Ovary (tissue), 7 donors: ENCODE measurements at regions not wholly inside any gene's neighbourhood (a gene's known extent, or its start where the extent isn't known, plus 50 kb on each side); places are given as distances from the start of the nearest gene placed in this dataset.
"Not testable (repeated sequence)": the region's sequence is repeated elsewhere in the genome, so short reads cannot be mapped to it uniquely, and the experiment has no call there.

ENCODE experiments used
- DNase-seq, 5 donors: peaks; one replicate each; pipeline ENCODE4 v3.0.0-alpha.2; 2019 to 2020
- H3K27ac ChIP-seq, 2 donors: fragments of 200-600 bp; one replicate each; pipeline versions ENCODE4 v1.5.1 to v1.8.0; 2019 to 2022
- H3K27me3 ChIP-seq: fragments of 200-600 bp; one replicate; pipeline ENCODE4 v1.8.0; 2022
- H3K36me3 ChIP-seq: fragments of 200-600 bp; sonication (generic); one replicate; pipeline ENCODE4 v1.5.1; 2019
- H3K4me1 ChIP-seq: one replicate; pipeline ENCODE4 v1.8.1; 2013; ENCODE audit warnings: mild to moderate bottlenecking, moderate library complexity; ENCODE audit not compliant: insufficient read depth
- H3K4me3 ChIP-seq: fragments of 200-600 bp; sonication (generic); one replicate; pipeline ENCODE4 v1.5.1; 2017
- H3K9me3 ChIP-seq, 2 donors: fragments of 200-600 bp in 1 of 2; sonication (generic) in 1 of 2; one replicate each; pipeline versions ENCODE4 v1.5.1 to v1.8.1; 2013 to 2019; ENCODE audit warnings: mild to moderate bottlenecking in 1 of 2, moderate library complexity in 1 of 2
- EP300 ChIP-seq: sonication (generic); formaldehyde crosslinking; IDR thresholded peaks from one replicate; pipeline ENCODE4 v1.6.1; 2017; ENCODE audit warnings: antibody characterized with exemption
- POLR2A ChIP-seq: fragments of 450-650 bp; IDR thresholded peaks from one replicate; pipeline ENCODE4 v1.6.1; 2017; ENCODE audit warnings: antibody characterized with exemption, mild to moderate bottlenecking, moderate library complexity
- WGBS, 3 donors: extraction: QIAGEN DNeasy Blood & Tissue Kit in 1 of 3; methylation state at CpG; one replicate each; pipeline versions ENCODE4 v1.1.5 to v1.1.7; 2013 to 2017; 5-methylcytosine and 5-hydroxymethylcytosine counted together
- intact Hi-C, 4 donors: fragments of 100-400 bp; cut with DNase I; formaldehyde crosslinking; loops; one replicate each; pipeline versions ENCODE4 v1.11.0 to v1.15.1; 2022 to 2023
- TF ChIP-seq, protein P1 (sequence below), 3 donors: fragments of 450-650 bp in 2 of 3; fragments of 200-600 bp in 1 of 3; IDR thresholded peaks; one replicate each; pipeline versions ENCODE4 v1.5.1 to v1.8.0; 2016 to 2022; ENCODE audit warnings: antibody characterized with exemption in 3 of 3, mild to moderate bottlenecking in 1 of 3
- donor health status: DM: no; HTN: no; CAD: no; lungs with moderate emphysema.
- donor health status: DM: no; HTN: no; CAD: no.
- donor health status: Bipolar disorder and iron deficiency.
- donor health status: DM: no; HTN: no; CAD: no.
- donor health status: DM: yes; HTN: yes; CAD: no.

DNA sequence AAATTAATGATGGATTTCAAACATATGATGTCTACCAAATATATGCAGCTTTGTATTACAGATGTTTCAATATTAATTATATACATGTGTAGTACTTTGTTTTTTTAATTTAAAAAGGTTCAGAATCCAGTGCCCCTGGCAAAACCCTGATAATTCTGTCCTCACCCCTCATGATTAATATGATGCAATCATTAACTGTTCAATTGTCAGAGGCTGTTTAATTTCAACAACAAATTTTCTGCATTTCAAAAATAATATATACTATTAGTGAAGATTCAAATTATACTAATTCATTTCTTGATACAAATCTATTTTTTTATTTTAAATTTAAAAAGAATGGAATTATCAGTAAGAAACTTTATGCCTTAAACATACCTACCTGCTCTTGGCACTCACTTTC is 162.6 kb downstream of the HHIPL2 start:
- no peak overlapping the region for H3K4me3 ChIP-seq
- H3K27ac ChIP-seq: no peak overlapping the region
- no peaks in the 10 kb centered on the region for H3K9me3 ChIP-seq
- no peaks in the 10 kb centered on the region for H3K36me3 ChIP-seq
- no peak for DNase-seq
- no peaks in the 10 kb centered on the region for H3K27me3 ChIP-seq
- TF ChIP-seq EP300 (no peak), POLR2A (no peak)
- TF ChIP-seq, protein P1, sequence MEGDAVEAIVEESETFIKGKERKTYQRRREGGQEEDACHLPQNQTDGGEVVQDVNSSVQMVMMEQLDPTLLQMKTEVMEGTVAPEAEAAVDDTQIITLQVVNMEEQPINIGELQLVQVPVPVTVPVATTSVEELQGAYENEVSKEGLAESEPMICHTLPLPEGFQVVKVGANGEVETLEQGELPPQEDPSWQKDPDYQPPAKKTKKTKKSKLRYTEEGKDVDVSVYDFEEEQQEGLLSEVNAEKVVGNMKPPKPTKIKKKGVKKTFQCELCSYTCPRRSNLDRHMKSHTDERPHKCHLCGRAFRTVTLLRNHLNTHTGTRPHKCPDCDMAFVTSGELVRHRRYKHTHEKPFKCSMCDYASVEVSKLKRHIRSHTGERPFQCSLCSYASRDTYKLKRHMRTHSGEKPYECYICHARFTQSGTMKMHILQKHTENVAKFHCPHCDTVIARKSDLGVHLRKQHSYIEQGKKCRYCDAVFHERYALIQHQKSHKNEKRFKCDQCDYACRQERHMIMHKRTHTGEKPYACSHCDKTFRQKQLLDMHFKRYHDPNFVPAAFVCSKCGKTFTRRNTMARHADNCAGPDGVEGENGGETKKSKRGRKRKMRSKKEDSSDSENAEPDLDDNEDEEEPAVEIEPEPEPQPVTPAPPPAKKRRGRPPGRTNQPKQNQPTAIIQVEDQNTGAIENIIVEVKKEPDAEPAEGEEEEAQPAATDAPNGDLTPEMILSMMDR (IDR thresholded peaks at IDR 0.05): no peak
- intact Hi-C loops: no loop called here
- H3K4me1 ChIP-seq: no peaks in the 10 kb centered on the region

DNA sequence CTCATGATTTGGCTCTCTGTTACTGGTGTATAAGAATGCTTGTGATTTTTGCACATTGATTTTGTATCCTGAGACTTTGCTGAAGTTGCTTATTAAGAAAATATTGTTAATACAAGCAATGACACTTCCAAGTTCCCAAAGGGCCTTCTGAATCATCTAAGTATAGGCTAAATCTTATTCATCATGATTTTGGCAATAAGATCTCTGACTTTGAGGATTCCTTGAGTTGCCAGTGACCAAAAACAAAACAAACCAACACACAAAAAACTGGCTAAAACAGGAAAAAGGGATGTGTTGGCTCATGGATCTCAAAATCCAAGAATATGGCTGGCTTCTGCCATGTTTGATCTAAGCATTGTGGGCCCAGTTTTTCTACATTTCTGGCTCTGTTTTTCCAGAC is 163.4 kb downstream of the HHIPL2 start:
- DNase-seq: no peak
- no peak overlapping the region for H3K4me3 ChIP-seq
- H3K9me3 ChIP-seq: no peaks in the 10 kb centered on the region
- TF ChIP-seq EP300: no peak
- TF ChIP-seq POLR2A: no peak
- TF ChIP-seq, protein P1 (IDR thresholded peaks at IDR 0.05): no peak
- intact Hi-C loops: no loop called here
- no peaks in the 10 kb centered on the region for H3K36me3 ChIP-seq
- H3K4me1 ChIP-seq: no peaks in the 10 kb centered on the region
- no peak overlapping the region for H3K27ac ChIP-seq
- no peaks in the 10 kb centered on the region for H3K27me3 ChIP-seq

DNA sequence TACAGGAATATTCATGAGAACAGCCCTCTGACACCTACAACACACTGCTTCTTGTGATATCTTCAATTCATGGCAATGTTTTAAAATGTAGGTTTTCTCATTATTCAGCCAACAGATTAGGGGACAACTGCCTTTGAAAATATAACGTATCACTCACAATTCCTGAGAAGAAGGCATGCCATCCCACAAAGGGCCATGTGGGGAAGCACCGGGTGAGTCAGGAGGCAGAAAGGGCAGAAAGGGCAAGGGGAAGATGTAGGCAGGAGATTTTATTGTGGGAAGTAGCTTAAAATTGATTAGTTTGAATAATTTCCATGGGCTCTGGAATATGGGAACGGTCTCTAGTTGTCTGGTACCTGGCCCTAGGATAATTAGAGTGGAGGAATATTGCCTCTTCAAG is 165.7 kb downstream of the HHIPL2 start:
- WGBS, 3 donors: 20 to 33% (median 23%) methylated on average over 3 of the region's 3 CpGs
- Histone ChIP-seq H3K27me3 (no peaks in the 10 kb centered on the region), H3K4me3 (no peak overlapping the region), H3K4me1 (no peaks in the 10 kb centered on the region), H3K9me3 (no peaks in the 10 kb centered on the region), H3K36me3 (no peaks in the 10 kb centered on the region), H3K27ac (no peak overlapping the region)
- intact Hi-C loops: no loop called here
- no peak for TF ChIP-seq POLR2A
- TF ChIP-seq EP300: no peak
- no peak for DNase-seq

DNA sequence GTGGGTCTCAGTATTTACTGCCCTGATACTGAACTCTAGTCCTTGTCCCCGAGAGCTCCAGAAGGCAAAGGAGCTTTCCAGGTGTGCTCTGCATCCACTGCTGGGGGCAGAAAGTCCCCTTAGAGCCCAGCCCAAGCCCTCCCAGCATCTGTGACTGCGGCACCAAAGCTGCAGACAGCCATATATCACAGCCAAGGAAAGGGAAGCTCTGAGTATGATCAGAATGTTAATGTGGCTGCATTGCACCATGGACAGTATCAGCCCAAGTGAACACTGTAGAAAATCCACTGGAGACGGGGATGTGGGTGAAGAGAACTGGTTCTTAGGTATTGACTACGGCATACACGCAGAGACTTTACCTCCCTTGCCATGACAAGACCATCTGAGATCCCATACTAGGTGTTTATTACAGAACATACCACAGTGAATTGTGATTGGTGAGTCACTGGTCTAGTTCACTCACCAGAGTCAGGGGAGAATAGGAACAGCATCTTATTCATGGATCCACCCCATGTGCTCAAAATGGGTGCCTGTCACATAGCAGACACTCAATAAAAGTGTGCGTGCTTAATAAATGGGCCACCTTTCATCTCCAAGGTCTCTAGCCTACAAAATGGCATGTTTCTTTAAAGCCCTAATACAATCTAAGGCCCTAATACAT is 170.3 kb downstream of the HHIPL2 start:
- WGBS, 3 donors: 54 to 76% (median 60%) methylated on average over 6 of the region's 6 CpGs

DNA sequence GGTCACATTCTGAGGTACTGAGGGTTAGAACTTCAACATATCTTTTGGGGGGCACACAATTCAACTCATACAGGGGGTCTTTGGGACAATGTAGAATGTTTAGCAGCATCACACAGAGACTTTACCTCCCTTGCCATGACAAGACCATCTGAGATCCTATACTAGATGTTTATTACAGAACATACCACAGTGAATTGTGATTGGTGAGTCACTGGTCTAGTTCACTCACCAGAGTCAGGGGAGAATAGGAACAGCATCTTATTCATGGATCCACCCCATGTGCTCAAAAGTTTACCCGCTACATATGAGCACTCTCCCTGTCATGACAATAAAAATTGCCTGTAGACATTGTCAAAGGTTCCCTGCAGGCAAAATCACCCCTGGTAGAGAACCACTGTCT is 171.1 kb downstream of the HHIPL2 start:
- H3K4me3 ChIP-seq, H3K27ac ChIP-seq, H3K9me3 ChIP-seq, DNase-seq, H3K27me3 ChIP-seq, H3K4me1 ChIP-seq, H3K36me3 ChIP-seq, intact Hi-C loops: not testable (repeated sequence)
- 95 to 100% (median 100%) methylated on average over 1 of the region's 1 CpG for WGBS, 3 donors

More for the DNA sequence above, 170.3 kb downstream of the HHIPL2 start:
- no peaks in the 10 kb centered on the region for H3K36me3 ChIP-seq
- TF ChIP-seq POLR2A (no peak), EP300 (no peak)
- TF ChIP-seq, protein P1 (IDR thresholded peaks at IDR 0.05): no peak
- intact Hi-C loops: no loop called here
- DNase-seq: no peak
- H3K27me3 ChIP-seq: no peaks in the 10 kb centered on the region
- H3K4me1 ChIP-seq: no peaks in the 10 kb centered on the region
- H3K4me3 ChIP-seq: no peak overlapping the region
- H3K9me3 ChIP-seq: no peaks in the 10 kb centered on the region
- no peak overlapping the region for H3K27ac ChIP-seq
